ENCODE measurements at regions not wholly inside any gene's neighbourhood (a gene's known extent, or its start where the extent isn't known, plus 50 kb on each side); places are given as distances from the start of the nearest gene placed in this dataset.

DNA sequence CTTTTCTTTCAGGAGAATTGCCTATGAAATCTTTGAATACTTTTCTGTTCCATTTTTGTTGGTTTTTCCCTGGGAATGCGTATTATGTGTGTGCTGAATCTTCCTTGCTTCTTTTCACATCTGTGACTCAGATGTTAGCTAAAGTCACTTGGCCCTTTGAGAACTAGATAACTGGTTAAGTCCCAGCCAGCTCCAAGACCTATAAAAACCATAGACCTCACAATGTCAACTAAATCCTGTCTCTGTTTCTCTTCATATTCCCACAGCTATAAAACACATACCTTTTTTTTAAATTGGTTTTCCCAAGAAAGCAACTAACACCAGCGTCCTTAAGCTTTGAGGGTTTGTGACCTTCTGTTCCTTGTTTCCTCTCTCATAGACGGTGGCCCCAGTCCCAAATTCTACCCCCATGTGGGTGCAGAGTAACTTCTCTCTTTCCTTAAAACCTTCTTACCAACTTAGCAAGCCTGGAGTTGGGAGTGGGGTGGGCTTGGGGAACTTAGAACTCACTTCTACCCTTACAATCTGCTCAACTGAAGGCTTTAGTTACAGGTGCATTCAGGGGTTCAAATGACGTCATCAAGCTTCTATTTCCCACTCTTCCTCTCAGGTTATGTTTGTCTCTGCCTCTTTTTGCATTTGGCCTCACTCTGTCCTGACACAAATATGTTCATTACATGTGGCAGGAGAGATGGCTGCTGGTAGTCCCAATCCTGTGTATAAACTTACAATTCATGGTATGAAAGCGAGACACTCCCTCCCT is 58.1 kb upstream of the TGIF1 start:
- no peak overlapping the region for H2BK5ac ChIP-seq (ENCODE audit: low read depth, low read length, poor library complexity, severe bottlenecking)
- H3K14ac ChIP-seq (replicated peaks; ENCODE audit: low read depth, low read length) = no peak overlapping the region
- ChIA-PET POLR2A (ENCODE audit: unreplicated experiment) (interaction anchor here (0.6 kb wide), 1 partner anchor 204 kb away, joined by 6 read pairs; no protein-coding TSS in a partner anchor), CTCF (interaction anchor here (0.6 kb wide), 1 partner anchor 554 kb away, joined by 4 read pairs; no protein-coding TSS in a partner anchor)
- no peaks in the 10 kb centered on the region; the same call in 1 of the 2 replicates for H3K27me3 ChIP-seq (ENCODE audit: control insufficient read depth, insufficient read depth, low read length)
- no peak for DNase-seq
- no peak overlapping the region for H2BK15ac ChIP-seq (ENCODE audit: low read depth, low read length)
- H3K4me3 ChIP-seq (ENCODE audit: insufficient read depth, low read depth, low read length) = no peak overlapping the region
- no peak overlapping the region for H2BK120ac ChIP-seq (ENCODE audit: low read depth, low read length)
- no peaks in the 10 kb centered on the region for H4K20me1 ChIP-seq (ENCODE audit: insufficient read depth, low read length)
- no CpG with 5 or more reads among the region's 5 CpGs for WGBS, 2 experiments (ENCODE audit: extremely low coverage in 2 of 2, insufficient read length in 1 of 2)
- H3K27ac ChIP-seq (ENCODE audit: insufficient read depth, low read length) = no peak overlapping the region
- no peaks in the 10 kb centered on the region for H3K4me1 ChIP-seq (ENCODE audit: control insufficient read depth, insufficient read depth, low read length)
- H3K18ac ChIP-seq (ENCODE audit: low read depth, low read length) = no peak overlapping the region
- H2AK9ac ChIP-seq (replicated peaks; ENCODE audit: low read depth, low read length, poor library complexity) = no peak overlapping the region
- intact Hi-C loops (cut with micrococcal nuclease) (no loop called here), in situ Hi-C loops (cut with MboI; ENCODE audit: low sequenced_read_pairs) (no loop called here), dilution Hi-C loops (cut with HindIII; ENCODE audit: low sequenced_read_pairs, unreplicated experiment) (no loop called here)
- H3K79me1 ChIP-seq (ENCODE audit: low read depth in 1 of 2, low read length in 2 of 2) = no peaks in the 10 kb centered on the region
- H2AK5ac ChIP-seq (ENCODE audit: low read depth, low read length) = no peak overlapping the region
- H3K4ac ChIP-seq (ENCODE audit: low read depth, low read length) = no peak overlapping the region
- H4K91ac ChIP-seq (ENCODE audit: insufficient read depth, low read depth, low read length) = no peak overlapping the region
- no peak overlapping the region for H4K5ac ChIP-seq (ENCODE audit: low read depth, low read length)
- H2AFZ ChIP-seq (replicated peaks; ENCODE audit: low read length, poor library complexity) = no peak overlapping the region
- H3K36me3 ChIP-seq (ENCODE audit: control insufficient read depth, insufficient read depth, low read length) = no peaks in the 10 kb centered on the region
- ATAC-seq (ENCODE audit: low read depth) = no peak
- H3K9me1 ChIP-seq (ENCODE audit: insufficient read depth, low read length) = no peaks in the 10 kb centered on the region
- H3K4me2 ChIP-seq (ENCODE audit: low read depth, low read length) = no peak overlapping the region
- H3K23ac ChIP-seq (ENCODE audit: low read depth, low read length) = no peak overlapping the region
- BruUV-seq (replicated peaks) = no TSS peak
- H3K9me3 ChIP-seq (ENCODE audit: control insufficient read depth, insufficient read depth, low read length) = peaks cover 5% of the 10 kb centered on the region
- no peak overlapping the region for H4K8ac ChIP-seq (ENCODE audit: low read depth in 2 of 2, low read length in 2 of 2)
- no peak overlapping the region for H3K9ac ChIP-seq (ENCODE audit: low read depth, low read length)
- no peak overlapping the region for H3K56ac ChIP-seq (ENCODE audit: extremely low read depth, insufficient read depth, low read length)
- H2BK20ac ChIP-seq (ENCODE audit: low read depth, low read length) = no peak overlapping the region
- TF ChIP-seq SMC3 (IDR thresholded peaks at IDR 0.05; ENCODE audit: low read depth, low read length) (no peak), CEBPB (IDR thresholded peaks at IDR 0.05; ENCODE audit: low read depth, low read length) (no peak), MAFK (IDR thresholded peaks at IDR 0.05; ENCODE audit: low read depth, low read length) (no peak), NFE2L2 (IDR thresholded peaks at IDR 0.05; ENCODE audit: low read depth, low read length) (no peak), RCOR1 (IDR thresholded peaks at IDR 0.05; ENCODE audit: insufficient replicate concordance, low read length) (no peak), FOS (IDR thresholded peaks at IDR 0.05; ENCODE audit: low read depth, low read length) (no peak), RFX5 (IDR thresholded peaks at IDR 0.05; ENCODE audit: low read depth, low read length) (no peak), BHLHE40 (IDR thresholded peaks at IDR 0.05; ENCODE audit: low read depth, low read length) (no peak), CHD1 (IDR thresholded peaks at IDR 0.05; ENCODE audit: low read depth, low read length) (no peak)
- TF ChIP-seq, protein P1, sequence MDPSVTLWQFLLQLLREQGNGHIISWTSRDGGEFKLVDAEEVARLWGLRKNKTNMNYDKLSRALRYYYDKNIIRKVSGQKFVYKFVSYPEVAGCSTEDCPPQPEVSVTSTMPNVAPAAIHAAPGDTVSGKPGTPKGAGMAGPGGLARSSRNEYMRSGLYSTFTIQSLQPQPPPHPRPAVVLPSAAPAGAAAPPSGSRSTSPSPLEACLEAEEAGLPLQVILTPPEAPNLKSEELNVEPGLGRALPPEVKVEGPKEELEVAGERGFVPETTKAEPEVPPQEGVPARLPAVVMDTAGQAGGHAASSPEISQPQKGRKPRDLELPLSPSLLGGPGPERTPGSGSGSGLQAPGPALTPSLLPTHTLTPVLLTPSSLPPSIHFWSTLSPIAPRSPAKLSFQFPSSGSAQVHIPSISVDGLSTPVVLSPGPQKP (IDR thresholded peaks at IDR 0.05; ENCODE audit: borderline replicate concordance, low read depth, low read length) = no peak
- TF ChIP-seq, protein P2, sequence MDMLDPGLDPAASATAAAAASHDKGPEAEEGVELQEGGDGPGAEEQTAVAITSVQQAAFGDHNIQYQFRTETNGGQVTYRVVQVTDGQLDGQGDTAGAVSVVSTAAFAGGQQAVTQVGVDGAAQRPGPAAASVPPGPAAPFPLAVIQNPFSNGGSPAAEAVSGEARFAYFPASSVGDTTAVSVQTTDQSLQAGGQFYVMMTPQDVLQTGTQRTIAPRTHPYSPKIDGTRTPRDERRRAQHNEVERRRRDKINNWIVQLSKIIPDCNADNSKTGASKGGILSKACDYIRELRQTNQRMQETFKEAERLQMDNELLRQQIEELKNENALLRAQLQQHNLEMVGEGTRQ (IDR thresholded peaks at IDR 0.05; ENCODE audit: low read depth, low read length) = no peak

Measured in IMR-90 (cell line).